HG03108 (cell line): ENCODE measurements at regions not wholly inside any gene's neighbourhood (a gene's known extent, or its start where the extent isn't known, plus 50 kb on each side); places are given as distances from the start of the nearest gene placed in this dataset.
"Not testable (repeated sequence)": the region's sequence is repeated elsewhere in the genome, so short reads cannot be mapped to it uniquely, and the experiment has no call there.

ENCODE experiments used
- ATAC-seq: cut with Tn5 transposase; IDR thresholded peaks from one replicate; pipeline ENCODE4 v1.9.1; 2021; ENCODE audit warnings: moderate library complexity; ENCODE audit not compliant: unreplicated experiment

DNA sequence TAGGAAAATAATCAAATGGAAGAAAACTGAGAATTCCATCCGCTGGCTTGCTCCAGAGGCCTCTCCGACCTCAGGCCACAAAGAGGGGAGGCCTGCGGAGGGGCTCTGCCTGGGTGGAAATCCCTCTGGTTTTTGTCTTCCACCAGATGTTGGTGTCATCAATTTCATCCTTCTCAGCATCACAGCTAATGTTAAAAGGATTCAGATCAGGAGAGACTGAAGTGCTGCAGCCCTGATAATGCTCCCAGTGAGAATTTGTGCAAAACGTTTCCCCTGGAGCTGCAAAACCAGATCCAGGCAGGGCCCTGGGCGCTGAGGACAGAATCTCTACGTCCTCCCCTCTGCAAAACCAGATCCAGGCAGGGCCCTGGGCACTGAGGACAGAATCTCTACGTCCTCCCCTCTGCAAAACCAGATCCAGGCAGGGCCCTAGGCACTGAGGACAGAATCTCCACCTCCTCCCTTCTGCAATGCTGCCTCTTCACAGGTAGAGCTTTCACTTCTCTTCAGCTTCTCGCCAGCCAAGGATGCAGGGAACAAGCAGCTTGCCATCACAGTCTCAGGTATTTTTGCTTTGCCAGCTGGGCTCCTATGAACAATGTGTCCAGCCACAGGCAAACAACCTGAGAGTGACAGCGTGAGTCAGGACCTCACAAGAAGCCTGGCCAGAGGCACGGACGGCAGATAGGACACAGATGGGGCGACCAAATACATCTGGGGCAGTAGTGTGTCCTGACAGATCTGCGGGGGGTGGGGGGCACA lies 81.2 kb downstream of the TMEM18 start:
- ATAC-seq, result no peak

DNA sequence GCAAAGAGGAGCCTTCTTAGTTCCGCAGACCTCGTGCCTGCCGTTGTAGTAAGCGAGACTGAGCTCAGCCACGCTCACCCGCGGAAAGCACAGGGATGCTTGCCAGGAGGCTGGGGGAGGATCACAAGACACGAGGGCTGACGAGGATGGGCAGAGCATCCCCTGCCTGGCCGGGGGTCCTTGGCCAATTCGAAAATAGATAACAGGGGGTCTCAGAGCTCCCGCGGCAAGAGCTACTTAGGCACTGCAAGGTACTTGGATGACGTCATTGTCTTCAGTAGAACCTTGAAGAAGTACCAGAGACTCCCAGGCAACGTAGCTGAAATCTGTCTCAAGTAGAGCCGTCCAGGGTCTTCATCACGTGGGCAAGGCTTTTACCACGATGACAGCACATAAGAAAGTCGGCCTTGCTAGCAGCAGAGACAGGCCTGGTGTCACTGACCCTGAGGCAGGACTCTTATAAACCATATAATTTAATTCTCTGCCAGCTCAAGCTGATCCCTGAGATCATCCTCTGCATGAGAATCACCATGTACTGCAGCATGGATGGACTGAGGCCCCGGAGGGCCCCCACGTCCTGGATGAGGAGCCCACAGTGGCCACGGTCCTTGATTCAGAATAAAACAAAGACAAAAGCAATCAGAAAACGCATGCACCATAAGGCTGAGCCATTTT lies 81.9 kb downstream of the TMEM18 start:
- ATAC-seq, result no peak

DNA sequence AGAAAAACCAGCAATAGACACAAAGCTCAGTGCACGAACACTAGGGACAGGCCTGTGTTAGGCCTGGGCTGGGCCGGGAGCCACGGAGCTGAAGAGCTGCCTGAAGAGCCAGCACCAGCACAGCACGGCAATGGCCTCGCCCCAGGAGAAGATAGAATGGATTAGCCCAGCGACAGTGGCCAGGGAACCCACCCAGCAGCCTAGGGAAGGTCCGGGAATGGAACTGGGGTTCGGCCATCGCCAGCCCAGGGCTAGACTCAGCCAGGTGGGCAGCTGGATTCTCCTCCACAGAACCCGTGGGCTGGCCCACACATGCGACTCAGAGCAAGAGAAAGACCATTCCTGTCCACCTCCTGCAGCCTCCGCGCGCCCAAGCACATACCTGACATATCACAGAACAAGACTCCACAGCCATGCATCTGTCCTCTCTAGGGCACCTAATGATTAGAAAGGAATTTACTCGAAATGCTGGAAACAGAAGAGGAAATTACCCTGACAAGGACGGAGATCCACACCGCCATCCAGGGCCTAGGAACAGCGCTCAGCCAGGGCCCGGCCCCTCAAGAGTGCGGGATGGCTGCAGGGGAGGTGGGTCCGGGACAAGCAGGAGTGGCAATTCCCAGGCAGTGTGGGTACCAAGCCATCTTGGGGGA lies 82.8 kb downstream of the TMEM18 start:
- ATAC-seq, result no peak

DNA sequence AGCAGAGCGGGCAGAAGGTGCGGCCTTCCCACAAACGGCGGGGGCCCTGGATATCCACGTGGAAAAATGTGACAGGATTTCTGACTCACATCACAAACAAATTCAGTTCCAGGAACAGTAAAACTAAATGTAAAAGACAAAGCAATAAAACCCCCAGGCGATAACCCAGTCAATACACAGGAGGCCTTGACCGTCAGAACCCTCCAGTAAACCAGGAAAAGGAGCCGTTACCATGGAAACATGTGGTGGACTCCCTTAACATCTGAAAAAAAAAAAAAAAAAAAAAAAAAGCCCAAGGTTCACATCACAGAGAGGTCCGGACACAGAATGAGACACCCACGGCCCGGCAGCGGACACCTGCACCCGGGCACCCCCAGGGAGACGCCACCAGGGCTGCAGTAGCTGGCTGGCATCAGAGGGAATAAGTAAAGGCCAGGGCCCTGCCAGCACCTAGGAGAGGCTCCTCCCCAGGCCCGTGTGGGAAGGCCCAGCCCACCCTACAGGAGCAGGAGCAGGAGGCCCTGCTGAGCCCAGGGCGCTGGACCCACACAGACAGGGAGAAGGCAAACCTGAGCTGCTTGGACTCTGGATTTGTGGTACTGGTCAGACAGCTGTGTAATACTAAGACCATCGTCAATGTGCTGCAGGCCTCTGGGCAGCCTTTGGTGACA lies 83.7 kb downstream of the TMEM18 start:
- no peak for ATAC-seq

DNA sequence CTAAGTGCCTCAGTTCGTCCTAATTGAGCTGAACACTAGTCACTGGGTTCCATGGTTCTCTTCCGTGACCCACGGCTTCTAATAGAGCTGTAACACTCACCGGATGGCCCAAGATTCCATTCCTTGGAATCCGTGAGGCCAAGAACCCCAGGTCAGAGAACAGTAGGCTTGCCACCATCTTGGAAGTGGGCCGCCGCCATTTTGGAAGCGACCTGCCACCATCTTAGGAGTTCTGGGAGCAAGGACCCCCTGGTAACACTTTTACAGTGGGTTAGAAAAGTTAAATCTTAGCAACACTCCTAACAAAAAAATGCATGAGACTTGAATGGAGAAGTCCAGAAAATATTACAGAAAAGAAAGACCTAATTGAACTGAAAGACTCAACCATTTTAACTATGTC lies 84.5 kb downstream of the TMEM18 start:
- no peak for ATAC-seq

DNA sequence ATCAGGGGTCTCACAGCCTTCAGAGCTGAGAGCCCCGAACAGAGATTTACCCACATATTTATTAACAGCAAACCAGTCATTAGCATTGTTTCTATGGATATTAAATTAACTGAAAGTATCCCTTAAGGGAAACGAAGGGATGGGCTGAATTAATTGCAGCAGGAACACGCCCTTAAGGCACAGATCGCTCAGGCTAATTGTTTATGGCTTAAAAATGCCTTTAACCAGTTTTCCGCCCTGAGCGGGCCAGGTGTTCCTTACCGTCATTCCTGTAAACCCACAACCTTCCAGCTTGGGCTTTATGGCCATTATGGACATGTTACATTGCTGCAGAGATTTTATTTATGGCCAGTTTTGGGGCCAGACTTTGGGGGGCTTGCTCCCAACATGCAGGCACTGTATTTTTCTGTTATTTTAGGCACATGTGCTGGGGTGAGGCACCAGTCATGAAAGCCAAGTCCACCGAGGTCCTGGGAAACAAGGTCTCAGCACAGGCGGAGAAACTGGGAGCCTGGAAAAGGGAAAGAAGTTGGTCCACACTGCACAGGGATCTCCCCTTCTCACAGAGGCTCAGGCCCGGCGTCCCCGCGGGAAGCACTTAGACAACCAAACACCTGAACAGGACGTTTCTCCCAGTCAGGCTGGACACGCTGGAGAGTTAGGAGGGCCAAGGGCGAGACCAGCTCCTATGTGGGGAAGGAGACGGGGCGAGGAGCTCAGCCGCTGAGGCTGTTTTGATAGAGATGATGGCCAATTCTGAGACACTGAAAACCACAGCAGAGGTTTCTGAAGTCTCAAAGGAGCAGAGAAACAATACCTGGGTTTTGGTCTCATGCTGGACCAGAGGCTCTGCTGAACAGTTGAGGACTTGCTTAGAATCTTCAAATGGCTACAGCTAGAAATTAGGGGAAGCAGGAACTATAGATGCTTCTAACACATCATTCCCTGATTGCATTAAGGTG lies 86.7 kb downstream of the TMEM18 start:
- ATAC-seq, result no peak

DNA sequence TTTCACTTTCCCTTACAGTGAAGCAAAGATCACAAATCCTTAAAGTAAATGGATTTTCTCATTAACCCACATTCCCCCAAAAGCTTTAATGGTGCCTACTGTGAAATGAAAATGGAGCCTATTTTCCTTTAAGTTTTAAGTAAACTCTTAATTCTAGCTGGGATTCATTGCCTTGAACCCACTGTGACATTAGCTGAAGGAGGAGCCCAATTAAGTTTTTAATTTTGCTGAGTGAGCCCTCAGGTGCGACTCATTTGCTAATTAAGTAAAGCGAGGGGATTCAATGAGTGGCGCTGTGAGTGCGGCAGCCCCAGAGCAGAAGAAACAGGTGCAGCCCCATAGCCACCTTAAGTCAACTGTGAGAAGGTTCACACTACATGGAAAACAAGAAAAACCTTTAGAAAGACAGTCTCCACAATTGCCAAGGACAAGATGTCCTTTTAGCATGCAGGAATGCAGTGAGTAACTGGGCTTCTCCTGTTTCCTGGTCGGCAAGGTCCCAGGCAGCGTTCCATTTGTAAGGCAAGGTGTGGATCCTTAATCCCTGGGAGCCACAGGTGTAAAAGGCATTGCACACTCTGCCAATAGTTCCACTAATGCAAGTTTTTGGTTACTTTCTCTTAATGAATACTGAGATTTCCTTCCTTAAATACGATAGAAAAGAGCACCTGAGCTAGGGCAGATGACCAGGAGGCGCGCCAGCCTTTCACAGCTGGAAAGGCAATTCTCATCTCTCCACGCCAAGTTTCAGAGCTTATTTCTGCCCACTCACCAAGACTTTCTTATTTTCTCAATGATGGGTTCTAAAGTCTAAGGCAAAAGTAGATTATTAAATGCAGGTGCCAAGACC lies 87.7 kb downstream of the TMEM18 start:
- no peak for ATAC-seq

DNA sequence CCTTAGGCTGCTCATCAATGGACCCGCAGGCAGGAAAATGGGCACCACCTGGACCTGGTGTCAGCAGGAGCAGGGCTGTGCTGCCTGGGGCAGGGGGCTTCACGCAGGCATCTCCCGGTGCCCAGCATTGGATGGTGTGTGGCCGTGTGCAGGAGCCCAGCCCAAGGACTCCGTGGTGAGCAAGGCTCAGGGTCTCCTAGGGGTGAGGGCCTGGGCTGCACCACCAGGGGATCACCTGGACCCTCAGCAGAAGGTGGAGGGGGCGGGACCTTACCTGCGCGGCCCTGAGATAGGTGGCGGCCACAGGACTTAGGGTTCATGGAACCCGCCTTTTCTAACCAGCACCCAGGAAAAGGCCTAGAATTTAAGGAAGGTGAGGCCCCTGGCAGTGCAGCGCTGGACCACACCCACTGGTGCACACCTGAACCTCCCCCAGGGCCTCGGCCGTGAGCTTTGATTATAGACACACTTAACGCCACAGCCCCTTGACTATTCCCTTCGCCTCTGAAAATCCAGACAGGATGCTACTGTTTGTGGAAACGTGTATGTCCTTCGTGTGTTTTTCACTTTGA lies 89.0 kb downstream of the TMEM18 start:
- ATAC-seq, result no peak

DNA sequence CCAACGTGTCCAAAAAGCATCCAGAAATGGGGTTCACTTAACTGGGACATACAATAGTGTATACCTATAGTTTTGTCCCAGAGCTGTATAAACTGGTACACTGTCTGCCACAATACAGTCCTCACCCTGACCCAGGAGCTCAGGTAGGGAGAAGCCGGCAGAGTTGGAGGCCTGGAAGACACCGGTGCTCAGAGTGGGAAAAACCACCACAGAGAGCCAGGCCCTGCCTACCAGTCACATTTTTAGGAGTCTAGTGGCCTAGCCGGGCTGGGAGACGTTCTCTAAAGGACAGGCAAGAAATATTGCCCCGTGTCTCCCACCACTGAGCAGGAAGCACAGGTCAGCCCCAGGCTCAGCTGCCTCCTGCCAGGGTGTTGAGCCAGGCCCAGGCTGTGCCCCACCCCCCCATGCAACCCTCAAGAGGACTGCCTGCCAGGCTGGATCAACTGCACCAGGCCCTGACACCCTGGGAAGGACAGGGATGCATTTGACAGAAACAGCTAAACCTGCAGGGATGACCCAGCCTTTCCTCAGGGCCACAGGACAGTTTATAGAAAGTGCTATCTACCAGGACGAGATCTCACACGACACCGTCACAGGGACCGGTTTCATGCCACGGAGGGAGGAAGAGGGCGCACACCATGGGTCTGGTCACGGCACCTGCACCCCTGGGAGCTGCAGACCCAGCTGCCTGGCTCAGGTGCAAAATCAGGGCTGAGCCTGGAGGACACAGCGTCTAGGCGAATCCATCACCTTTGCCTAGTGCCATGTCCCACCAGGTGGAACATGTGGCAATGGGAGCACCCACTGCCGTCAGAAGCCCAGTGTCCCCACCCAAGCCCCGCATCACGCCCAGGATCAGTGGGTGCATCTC lies 89.9 kb downstream of the TMEM18 start:
- ATAC-seq, result no peak

DNA sequence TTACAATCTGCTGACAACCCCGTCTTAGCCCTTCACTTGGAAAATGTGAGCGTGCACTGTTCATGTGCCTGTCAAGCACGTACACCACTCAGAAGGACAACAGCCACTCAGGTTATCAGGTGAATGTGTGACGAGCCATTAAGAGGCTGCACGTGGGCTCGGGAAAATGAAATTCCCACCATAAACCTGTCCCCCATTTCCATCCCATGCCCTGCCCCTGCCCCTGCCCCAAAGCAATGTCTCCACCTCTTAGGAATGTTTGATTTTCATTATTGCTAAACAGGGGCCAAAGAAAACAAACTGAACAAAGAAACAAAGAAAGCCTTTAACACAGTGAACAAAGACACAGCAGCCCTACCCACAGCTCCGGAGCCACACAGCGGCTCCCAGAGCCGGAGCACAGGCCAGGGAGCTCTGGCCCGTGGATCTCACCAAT lies 90.5 kb downstream of the TMEM18 start:
- no peak for ATAC-seq

DNA sequence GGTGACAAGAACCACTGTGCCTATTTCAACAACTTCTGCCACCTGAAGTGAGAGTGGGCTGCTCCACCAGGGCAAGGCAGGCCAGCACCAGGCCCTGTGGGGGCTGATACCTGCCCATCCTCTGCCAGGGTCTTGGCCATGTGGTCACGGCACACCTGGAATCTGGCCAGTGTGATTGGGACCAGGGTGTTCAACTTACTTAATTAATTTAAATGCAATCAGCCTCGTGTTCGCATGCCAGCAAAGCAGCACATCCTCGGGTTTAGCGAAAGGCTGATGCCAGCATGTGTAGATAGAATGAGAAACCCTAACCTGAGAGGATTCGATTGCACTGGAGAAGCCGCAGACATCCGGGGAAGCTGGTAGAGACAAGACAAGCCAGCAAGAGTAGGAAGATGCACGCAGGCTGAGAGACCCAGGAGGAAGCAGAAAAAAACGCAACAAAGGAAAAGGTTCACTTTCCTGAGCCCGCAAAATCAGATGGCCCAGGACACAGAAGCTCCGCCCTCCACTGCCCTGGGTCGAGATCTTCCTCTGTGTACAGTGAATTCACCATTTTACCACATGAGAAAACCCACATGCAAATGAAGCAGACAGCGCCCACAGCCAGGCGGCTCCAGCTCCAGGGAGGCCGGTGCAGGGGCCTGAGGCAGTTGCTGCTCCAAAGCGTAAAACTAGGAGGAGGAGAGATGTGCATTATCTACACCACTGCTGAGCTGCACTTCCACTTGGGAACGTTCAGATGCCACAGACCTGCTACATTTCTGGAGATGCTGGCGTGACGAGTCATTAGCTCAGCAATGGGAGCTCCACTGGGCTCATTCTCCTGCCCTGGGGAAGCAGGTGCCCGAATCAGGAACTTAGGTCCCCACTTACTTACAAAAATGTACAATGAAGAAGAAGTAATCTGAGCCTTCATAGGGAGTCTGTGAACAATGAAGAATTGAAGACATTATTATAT lies 92.1 kb downstream of the TMEM18 start:
- ATAC-seq, result peak; percentile 96

DNA sequence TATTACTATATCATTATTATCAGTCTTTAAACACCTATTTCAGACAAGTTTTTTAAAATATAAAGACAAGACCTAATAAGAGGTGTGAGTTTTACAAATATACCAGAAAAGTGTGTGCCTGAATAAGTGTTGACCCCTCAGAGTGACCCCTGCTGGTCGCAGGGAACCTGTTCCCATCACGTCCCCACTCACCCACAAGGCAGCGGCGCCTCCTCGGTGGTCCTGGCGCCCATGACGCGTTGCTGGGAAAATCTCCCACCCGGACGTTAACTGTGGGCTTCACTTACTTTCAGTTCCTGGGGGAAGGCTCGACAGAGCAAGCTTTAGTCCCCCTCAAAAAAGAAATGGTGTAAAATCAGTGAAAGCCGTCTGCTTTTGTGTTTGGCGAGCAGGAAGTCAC lies 93.5 kb downstream of the TMEM18 start:
- ATAC-seq, result no peak

DNA sequence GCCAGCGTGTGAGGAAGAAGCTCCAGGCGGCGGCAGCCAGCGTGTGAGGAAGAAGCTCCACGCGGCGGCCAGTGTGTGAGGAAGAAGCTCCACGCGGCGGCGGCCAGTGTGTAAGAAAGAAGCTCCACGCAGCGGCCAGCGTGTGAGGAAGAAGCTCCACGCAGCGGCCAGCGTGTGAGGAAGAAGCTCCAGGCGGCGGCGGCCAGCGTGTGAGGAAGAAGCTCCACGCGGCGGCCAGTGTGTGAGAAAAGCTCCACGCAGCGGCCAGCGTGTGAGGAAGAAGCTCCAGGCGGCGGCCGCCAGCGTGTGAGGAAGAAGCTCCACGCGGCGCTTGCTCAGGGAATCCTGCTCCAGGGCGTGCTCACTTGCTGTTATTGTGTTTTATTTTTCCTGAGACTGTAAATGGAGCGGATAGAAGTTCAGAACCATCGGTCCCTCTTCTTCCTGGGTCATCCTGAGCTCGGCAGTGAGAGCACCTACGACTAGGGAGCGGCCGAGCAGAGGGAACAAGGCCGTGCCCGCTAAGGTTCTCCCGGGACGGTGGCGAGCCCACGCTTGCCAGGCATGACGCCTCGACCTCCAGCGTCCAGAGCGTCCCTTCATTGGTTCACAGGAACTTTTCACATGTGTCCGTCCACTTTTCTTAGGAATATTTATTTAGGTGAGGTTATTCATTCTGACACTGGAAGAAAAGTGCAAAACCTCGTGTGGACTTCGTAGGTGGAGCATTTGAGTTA lies 94.2 kb downstream of the TMEM18 start:
- no peak for ATAC-seq

DNA sequence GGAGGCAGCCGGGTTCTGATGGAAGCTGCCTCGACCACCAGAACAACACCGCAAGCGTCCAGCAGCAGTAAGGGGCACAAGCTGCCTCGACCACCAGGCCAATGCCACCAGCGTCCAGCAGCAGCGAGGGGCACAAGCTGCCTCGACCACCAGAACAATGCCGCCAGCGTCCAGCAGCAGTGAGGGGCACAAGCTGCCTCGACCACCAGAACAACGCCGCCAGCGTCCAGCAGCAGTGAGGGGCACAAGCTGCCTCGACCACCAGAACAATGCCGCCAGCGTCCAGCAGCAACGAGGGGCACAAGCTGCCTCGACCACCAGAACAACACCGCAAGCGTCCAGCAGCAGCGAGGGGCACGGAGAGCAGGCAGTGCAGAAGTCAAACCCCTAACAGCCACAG lies 94.9 kb downstream of the TMEM18 start:
- not testable (repeated sequence) for ATAC-seq

DNA sequence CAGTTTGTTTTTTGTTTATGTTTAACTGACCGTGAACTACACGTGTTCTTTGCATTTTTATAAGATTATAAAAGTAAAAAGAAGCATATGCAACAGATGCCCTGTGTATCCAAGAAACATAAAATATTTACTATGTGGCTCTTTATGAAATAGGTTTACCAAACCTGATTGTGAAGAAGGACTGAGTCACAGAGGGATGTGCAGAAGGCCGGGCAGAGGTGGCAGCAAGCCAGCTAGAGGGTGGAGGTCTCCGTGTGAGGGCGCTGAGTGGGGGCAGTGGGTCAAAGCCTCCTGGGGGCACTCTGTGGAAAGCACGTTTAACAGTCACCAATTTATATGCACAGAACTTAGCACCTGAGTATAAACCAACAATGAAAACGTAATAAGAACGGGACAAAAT lies 97.2 kb downstream of the TMEM18 start:
- no peak for ATAC-seq

DNA sequence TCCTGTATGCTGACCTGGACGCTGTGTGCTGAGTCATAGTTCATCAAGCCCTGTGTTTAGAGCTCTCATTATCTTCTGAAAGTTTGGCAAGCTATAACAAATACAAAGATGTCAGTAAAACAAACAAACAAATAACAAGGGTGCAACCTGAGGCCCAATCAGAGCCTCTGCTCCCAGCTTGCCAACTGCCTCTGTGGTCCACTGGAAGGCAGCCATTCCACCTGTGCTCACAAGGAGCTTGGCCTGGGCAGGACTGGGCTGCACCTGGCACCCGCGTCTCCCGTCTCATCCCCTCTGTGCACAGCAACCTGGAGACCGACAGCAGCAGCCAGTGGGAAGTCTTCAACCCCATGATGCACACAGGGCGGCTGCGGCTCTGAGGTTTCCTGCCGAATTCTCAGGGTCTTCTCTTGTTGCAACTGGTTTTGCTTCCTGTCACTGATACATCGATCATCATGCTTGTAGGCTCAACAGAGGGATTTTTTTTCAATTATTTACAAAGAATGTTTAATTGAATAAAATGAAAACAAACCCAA lies 97.8 kb downstream of the TMEM18 start:
- ATAC-seq, result no peak
